ENCODE measurements at regions not wholly inside any gene's neighbourhood (a gene's known extent, or its start where the extent isn't known, plus 50 kb on each side); places are given as distances from the start of the nearest gene placed in this dataset.
"Not testable (repeated sequence)": the region's sequence is repeated elsewhere in the genome, so short reads cannot be mapped to it uniquely, and the experiment has no call there.

DNA sequence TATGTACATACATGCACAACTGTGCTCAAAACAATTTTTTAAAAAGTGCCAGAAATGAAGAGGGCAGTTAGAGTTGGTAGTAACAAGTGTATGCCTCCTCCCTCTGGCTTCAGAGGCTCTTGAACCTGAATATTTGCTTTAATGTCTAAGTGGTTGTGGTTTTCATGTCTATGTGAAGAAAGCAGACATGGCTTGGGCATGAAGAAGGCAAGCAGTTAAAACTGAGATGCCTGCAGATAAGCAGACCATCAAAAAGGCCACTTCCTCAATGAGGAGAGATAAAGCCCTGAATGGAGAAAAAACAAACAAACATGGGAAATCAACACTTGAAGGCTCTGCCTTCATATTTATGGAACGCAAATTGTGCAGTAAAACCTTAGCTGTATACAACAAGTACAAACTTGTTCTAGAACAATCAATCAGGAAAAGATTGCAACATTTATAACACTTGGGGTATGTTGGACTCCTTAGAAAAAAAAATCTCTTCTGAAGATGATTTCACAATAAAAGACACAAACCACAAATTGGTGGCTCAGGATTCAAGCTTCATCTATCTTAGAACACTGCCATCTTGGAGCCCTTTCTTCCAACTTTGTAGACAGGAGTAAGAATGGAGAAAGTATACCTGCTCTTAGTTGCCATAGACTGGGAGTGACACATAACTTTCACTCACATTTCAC, 52.7 kb upstream of the PLA2G4A start:
- peak; percentile 87 for DNase-seq

DNA sequence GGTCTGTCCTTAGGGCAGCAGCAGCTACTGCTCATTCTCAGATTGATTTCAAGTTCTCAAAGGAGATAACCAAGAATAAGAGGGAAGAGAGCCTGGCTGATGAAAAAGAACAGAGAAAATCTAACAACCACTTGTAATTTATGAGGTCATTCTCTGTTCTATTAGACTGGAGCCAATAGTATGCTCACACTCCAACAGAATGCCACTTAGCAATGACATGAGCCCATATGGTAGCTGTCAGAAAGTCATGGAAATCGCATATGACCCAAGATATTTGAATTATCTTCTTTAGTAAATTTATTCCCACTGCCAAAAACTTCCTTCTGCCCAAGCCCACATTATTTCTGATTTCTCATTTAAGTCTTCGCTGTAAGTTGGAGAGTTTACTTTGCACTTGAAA, 53.7 kb upstream of the PLA2G4A start:
- no peak for DNase-seq

DNA sequence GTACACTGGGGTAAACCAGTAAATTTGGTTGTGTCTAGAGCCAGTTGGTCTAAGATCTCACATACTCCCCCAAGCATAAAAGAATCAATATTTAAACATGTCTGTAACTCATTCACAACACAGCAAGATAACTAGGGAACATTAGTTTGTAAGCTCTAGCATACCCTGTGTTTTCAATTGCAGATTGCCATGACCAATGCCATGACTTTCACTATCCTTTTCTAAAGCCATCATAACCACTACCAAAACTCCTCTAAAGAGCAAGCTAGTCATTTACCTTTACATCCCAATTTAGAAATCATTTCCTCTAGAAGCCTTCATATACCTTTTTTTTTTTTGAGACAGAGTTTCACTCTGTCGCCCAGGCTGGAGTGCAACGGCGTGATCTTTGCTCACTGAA, 56.5 kb upstream of the PLA2G4A start:
- DNase-seq, result no peak

DNA sequence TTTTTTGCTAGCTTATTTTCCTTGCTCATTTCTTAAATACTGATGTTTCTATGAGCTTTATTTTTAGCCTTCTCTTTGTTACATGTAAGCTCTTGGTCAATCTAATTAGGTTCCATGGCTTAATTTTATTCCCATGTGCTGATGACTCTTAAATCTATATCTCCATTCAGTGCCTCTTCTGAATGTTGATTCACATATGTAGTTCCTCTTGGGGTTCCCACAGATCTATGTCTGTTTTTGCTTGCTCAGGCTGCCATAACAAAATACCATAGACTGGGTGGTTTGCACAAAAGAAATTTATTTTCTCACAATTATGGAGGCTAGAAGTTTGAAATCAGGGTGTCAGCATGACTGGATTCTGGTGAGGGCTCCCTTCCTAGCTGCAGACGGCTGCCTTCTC, 58.3 kb upstream of the PLA2G4A start:
- no peak for DNase-seq

DNA sequence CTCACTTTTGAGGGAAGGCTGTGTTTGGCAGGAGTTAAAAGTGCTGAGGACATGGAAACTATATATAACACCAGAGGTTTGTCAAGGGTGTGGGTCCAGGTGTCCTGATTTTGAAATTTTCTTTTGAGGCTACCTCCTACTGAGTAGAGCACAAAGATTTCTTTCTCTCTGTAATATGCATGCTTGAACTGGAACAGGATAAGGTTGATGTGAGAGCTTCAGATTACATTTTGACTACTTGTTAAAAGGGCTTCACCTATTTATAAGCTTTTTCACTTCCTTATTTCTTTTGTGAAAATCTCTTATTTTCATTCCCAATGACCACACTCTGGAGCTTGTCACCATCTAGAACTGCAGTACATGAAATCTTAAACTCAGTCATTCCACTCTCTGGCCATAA, 59.8 kb upstream of the PLA2G4A start:
- DNase-seq, result no peak

DNA sequence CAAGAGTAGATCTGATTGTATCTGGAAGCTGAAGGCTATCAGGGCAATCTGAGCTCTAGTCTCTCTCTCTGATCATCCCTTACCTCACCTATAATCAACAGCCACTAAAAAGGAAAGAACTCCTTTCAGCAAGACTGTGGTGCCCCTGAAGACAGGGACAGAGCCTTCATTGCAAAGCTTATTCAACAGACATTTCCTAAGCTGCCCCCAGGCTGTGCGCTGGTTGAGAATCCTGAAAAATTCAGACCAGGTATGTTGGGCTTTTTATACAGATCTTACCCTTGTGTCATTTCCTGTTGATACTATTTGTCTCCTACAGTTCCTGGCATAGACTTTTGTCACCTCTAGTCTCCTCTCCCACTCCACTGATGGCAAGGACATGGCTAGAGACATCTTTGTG, 63.3 kb upstream of the PLA2G4A start:
- no peak for DNase-seq

DNA sequence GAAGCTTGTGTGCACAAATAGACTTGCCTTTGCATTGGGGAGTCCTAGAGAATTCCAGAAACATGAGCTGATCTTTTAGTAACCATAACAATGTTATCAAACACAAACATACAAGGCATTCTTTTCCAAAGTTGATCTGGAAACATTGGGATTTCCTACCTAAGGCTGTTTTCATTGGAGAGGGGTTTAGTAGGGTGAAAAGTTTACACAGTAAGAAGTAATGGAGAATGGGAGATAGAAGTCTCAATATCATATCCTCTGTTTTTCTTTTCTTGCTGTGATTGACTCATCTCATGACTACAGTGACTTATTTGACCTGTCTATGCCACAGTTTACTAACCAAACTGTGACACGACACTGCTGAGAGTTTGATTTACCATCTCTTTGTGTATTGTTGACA, 65.6 kb upstream of the PLA2G4A start:
- no peak for DNase-seq

DNA sequence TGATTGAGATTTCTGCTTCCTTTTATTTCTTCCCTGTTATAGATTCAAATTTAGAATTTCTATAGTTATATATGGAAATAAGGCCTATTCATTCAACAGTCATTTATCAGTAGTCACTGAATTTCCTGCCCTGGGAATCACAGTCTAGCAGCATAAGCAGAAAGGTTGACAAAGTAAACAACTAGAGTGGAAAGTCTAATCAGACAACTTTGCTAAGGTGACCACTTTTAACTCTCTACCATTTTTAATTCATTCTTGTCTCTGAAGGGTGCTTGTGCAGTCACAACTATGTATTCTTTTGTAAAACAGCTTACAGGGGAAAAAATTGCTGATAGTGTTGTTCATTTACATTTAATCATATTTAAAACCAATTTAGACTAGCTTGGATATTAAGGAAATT, 66.1 kb upstream of the PLA2G4A start:
- no peak for DNase-seq

DNA sequence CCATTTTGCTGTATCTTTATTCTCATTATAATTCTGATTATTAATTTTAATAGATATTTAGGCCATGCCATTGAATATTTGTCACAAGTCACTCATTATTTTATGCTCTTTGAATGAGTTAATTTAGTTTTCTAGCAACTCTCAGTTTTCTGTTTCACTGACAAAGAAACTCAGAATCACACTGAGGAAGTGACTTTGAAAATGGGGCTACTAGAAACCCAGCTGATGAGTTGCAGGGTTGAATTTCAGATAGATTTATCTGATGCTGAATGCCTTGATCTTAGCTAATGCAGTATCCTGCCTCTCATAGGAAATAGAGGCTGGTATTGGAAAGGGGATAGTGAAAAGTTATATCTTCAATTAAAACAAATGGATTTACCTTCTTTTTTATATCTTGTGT, 67.4 kb upstream of the PLA2G4A start:
- DNase-seq, result no peak

DNA sequence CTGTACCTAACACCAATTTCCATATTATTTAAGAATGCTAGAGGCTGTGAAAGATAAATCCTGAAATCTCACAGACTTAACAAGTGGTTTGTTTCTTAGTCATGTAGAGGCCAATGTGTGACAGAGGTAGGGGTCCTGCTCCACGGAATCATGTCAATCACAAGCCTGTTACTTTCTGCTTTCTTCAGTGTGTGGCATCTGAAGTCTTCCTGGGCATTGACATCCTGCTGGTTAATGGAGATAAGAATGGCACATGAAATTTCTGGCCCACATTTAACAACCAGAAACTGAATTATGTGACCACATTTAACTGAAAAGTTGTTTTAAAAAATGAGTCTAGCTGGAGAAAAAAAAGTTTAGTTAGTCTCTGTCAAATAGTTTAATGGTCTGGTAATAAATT, 68.3 kb upstream of the PLA2G4A start:
- no peak for DNase-seq

DNA sequence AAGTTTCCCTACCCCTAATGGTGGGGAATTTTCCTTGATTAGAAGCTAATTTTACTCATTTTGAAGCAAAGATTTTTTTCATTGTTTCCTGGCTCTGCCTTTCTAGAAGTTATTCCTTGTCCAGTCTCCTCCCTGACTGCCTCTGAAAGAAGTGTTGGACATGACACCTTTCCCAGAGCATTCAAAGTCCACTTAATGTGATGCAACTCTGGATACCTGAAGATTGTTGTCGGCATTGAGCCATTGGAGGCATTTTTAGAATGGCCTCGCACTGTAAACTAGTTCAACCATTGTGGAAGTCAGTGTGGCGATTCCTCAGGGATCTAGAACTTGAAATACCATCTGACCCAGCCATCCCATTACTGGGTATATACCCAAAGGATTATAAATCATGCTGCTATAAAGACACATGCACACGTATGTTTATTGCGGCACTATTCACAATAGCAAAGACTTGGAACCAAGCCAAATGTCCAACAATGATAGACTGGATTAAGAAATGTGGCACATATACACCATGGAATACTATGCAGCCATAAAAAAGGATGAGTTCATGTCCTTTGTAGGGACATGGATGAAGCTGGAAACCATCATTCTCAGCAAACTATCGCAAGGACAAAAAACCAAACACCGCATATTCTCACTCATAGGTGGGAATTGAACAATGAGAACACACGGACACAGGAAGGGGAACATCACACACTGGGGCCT, 69.7 kb upstream of the PLA2G4A start:
- DNase-seq, result not testable (repeated sequence)

DNA sequence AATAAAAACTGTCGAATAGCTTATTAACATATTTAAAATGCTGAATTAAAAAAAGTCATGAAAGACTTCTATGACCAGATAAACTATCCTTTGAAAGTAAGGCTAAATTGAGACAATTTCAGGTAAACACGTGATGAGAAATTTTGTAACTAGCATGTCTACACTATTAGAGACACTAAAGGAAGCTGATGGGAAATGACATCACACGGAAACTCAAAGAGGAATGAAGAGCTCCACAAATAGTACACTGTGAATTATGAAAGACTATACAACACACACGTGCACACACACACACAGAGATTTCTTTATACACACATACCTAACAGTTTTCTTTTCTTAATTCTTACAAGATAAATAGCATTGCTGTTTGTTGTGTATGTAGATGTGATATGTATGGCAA, 70.9 kb upstream of the PLA2G4A start:
- no peak for DNase-seq

DNA sequence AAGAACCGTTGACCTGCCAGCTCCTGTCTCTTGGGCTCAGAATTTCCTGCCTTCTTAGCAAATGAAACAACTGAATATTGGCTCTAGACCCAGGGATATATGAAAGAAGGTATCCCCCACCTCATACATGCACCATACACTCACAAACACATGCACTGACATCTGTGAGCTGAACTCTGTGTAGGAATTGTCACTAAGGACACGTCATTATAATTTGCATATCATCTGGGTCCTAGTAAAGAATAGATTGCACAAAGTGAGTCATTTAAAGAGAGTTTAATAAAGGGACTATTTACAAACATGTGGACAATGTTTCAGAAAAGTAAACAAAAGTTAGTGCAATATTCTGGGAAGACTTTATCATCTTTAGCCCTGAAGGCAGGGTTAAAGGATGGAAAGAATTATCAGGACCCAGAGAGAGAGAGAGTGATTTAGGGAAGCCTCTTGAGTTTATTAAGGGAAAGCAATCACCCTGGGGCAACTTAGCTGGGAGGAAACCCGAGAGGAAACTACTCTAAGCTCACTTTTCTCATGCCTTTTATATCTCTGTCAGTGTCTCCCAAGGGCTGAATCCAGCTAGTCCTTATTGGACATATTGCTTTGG, 74.1 kb upstream of the PLA2G4A start:
- no peak for DNase-seq

DNA sequence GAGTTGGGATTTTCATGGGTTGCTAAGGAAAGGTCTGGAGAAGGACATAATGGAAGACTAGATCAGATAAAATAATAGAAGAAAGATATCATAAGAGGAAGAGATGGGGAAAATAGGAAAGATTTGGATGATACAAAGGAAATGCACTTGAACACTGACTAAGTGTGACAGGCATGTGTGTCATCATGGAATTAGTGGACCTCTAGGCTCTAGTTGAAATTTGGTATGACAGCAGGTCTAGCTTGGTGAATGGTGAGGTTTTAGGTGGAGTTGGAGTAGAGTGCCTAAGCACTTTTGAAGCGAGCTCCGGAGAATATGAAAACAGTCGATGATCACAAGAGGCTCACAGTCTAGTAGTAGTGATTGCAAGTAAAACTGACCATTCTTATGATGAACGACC, 73.0 kb upstream of the PTGS2 start:
- no peak for DNase-seq

DNA sequence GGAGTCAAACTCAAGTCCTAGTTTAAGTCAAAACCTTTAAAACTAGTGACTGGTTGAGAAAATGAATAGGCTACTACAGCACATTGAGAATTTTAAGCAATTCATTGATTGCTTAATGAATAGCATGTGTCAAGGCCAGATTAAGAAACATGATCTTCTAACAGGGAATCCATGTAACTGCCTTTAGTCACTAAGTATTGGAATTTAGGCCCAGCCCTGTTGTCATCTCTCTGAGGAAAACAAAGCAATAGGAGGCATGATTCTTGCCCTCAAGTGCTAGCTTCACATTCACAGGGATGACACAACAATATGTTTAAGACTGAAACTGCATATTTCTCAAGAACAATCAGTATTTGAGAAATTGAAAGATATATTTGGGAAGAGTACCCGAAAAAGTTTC, 70.0 kb upstream of the PTGS2 start:
- no peak for DNase-seq

DNA sequence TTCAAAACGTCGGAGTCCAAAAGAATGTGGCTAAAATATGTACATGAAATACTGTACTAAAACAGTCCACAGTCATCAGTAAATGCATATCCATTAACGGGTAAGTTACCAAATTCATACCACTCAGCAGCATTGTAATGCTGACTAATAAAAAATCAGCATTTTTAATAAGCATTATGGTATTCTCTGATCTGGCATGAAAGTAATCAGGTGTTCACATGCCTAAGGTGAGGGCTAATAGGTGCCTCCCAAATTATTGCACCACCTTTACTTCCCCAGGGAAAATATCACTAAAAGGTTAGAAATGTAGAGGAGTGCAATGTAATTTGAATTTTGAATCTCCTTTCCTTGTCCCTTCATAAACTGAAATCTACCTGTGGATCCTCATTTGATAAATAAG, 69.6 kb upstream of the PTGS2 start:
- DNase-seq, result no peak

DNA sequence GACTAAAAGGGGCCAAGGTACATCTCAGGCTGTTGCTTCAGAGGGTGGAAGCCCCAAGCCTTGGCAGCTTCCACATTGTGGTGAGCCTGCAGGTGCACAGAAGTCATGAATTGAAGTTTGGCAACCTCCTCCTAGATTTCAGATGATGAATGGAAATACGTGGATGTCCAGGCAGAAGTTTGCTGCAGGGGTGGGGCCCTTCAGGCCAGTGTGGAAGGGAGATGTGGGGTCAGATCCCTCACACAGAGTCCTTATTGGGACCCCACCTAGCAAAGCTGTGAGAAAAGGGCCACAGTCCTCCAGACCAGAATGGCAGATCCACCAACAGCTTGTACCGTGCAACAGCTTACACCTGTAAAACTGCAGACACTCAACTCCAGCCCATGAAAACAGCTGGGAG, 67.4 kb upstream of the PTGS2 start:
- DNase-seq, result no peak

DNA sequence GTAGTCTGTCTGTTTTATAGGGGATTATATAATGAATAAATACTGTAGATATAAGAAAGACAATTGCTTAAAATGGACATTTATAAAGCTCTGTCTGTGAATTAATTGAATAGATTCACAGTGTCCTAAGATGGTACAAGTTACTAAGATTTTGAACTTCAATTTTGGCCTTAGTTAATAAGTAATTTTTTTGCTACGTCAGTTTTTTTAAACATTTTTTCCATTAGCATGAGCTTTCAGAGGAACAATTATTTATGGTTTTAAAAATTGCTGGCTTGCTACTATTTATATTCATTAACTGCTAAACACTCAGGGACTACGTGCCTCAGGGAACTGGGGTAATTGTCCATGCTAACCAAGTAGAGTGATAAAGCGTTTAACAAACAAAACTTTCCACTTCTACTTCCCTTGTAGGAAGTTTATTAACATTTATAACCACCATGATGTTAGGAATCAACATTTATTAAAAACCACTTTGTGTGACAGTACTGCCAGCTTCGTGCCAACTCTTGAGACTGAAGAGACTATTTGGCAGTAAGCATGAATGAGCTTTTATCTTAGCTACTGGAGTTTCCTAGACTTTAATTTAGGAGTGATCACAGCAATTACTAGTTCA, 65.4 kb upstream of the PTGS2 start:
- DNase-seq, result no peak

DNA sequence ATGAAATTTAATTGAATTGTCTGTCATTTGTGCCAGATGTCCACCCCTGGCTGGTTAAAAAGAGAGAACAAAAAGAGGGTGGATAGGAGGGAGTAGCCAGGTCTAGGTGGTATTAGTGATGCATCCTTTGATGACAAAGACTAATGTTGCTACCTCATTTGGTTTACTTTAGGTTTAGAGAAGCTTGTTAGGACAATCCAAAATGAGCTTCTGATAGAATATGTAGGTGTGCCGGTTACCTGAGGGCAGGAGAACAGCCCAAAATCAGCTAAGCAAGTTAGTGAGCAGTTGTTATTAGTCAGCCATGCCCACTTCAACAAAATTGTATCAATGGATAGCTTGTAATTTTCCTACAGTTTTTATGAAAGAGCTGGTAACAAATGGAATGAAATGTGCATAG, 61.4 kb upstream of the PTGS2 start:
- no peak for DNase-seq

DNA sequence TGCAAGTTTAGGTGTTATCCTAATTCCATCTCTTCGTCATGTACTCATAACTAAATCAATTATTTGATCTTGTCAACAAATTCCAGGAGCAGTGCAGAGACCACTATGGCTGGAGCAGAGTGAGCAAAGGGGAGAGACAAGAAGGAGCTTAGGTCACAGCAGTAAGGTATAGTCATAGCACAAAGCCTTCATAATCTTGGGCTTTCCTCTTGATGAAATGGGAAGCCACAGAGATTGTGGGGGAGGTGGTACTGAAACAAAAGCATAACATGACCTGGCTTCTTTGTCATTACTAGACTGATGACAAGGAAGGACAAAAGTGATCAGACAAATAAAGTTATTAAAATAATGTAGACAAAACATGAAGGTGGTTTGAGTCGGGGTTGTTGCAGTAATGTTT, 60.1 kb upstream of the PTGS2 start:
- DNase-seq, result peak; percentile 43

DNA sequence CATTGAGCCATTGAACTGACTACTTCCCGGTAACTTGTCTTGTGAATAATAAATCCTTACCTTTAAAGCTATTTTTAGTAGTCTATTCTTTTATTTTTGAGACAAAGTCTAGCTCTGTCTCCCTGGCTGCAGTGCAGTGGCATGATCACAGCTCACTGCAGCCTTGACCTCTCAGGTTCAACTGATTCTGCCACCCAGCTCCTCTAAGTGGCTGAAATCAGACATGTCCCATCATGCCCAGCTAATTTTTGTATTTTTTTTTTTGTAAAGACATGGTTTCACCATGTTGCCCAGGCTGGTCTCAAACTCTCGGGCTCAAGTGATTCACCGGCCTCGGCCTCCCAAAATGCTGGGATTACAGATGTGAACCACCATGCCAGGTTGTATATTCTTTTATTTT, 59.3 kb upstream of the PTGS2 start:
- DNase-seq, result no peak

DNA sequence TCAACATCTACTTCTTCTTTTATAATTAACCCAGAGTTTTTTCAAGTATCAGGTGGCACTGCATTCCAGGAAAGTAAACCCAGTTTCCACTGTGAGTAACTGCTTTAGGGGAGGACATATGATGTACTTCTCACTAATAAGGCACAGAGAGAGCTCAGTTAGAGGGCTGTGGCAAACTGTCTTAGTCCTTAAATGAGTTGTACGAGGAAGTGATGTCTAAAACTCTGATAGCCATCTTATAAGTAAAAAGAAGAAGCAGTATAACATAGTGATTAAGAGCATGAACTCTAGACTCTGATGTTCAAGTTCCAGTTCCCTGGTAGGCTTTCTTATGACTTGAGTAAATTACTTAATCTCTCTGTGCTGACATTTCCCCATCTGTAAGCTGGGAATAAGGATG, 58.7 kb upstream of the PTGS2 start:
- DNase-seq, result peak; percentile 77

DNA sequence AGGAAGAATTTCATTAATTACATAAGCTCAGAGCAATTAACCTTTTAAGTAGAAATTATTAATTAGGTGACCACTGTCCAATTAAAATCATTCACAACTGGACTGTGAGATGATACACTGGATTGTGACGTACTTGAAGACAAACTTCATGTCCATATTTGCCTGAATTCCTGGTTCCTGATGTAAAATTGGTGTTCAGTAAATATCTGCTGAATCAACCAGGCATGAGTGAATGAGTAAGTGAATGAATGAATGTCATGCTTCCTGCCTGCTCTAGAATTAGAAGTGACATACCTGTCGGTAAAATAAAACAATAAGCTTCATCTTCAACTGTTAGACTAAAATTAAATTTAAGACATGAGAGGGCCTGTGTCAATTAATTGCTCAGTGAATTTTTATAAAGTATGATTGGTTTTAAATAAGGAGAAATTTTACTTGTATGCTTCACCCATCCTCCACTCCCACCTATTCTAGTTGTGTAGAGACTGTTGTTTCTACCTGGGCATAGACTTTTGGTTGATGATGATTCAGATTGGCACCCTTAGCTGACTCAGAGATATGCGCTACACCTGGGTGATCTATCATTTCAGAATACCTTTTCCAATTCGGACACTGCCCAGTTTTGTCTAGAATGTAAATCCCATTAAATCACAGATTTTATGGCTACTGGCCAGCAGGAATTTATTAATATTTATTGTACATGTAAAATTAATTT, 56.9 kb upstream of the PTGS2 start:
- DNase-seq, result no peak

DNA sequence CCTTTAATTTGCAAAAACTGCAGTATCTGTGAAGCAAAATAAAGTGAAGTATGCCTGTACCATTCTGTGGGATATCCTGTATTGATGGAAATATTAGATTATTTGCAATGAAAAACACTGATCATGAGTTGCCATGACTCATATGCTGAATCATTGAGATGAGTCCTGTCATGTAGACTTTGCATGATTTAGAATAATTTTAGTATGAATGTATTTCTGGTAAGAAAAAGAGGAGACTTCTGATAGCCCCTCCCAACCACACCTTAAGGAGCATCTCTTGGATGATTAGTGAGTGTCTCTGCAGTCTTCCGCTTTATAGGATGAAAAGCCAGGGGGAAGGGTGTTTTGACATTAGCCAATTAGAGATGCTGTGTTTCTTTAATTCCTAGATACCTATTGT, 55.2 kb upstream of the PTGS2 start:
- DNase-seq, result no peak
